ENCODE measurements at regions not wholly inside any gene's neighbourhood (a gene's known extent, or its start where the extent isn't known, plus 50 kb on each side); places are given as distances from the start of the nearest gene placed in this dataset.

DNA sequence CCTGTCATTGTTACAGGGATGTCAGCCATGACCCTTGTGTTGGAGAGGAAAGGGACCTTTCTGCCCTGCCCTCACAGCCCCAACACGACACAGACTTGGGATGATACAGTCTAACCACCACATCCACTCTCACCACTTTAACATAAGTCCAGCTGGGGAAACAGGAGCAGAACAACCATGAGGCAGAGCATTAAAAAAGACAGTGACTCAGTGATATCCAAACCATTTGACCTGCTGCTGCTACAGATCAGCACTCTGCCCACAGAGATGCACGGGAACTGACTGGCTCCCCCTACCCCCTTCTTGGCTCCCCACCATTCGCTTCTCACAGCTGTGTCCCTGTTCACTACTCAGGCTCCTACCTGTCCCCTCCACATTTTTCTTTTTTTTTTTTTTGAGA is 458.6 kb downstream of the ZNF608 start:
- no peak for TF ChIP-seq POLR2AphosphoS5 (IDR thresholded peaks at IDR 0.05; ENCODE audit: borderline replicate concordance, low read depth, low read length)
- TF ChIP-seq EZH2 (IDR thresholded peaks at IDR 0.05) = no peak
- no peak for TF ChIP-seq FOXP2 (optimal IDR thresholded peaks at IDR 0.05; ENCODE audit: control extremely low read depth, extremely low read length, insufficient read depth)
